GM21515 (cell line): ENCODE measurements at regions not wholly inside any gene's neighbourhood (a gene's known extent, or its start where the extent isn't known, plus 50 kb on each side); places are given as distances from the start of the nearest gene placed in this dataset.
"Not testable (repeated sequence)": the region's sequence is repeated elsewhere in the genome, so short reads cannot be mapped to it uniquely, and the experiment has no call there.

ENCODE experiments used
- ATAC-seq: cut with Tn5 transposase; IDR thresholded peaks from one replicate; pipeline ENCODE4 v1.9.1; 2021; ENCODE audit not compliant: unreplicated experiment

- ATAC-seq: no peak
Measured at GRCh38 chrX:121639781-121640180, 592.4 kb downstream of the GLUD2 start.

- no peak for ATAC-seq
Measured at GRCh38 chrX:121641560-121641959, 594.1 kb downstream of the GLUD2 start.

GRCh38 chrX:121642415-121642814 lies 595.0 kb downstream of the GLUD2 start:
- ATAC-seq: no peak

GRCh38 chrX:121649417-121649816 lies 602.0 kb downstream of the GLUD2 start:
- ATAC-seq: no peak

DNA sequence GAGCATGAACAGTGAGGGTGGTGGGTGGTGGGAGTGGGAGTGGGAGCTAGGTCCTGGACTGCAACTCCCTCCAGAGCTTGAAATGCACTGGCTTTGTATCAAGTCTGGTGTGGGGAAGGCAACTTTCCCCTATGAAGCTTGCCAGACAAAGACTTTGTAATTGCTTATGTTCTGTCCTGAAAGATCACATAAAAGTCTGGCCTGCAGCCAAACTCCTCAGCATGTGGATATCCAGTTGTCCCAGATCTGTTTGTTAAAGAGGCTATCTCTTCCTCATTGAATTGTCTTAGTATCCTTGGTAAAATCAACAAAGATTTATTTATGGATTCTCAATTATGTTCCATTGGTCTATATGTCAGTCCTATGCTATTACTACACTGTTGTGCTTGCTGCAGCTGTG lies 607.9 kb downstream of the GLUD2 start:
- no peak for ATAC-seq

DNA sequence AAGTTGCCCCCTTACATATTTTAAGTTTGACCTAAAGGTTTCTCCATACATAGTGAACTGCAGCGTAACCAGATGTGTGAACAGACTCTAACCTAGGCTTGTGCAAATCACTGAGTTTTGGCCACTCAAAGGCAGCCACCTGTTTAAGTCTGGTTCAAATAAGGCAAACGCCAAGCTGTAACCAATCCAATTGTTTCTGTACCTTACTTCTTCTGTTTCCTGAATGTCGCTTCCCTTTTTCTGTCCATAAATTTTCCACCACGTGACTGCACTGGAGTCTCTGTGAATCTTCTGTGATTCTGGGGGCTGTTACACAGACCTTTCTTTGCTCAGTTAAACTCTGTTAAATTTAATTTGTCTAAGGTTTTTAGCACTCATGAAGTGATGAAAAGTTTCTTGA lies 618.8 kb downstream of the GLUD2 start:
- no peak for ATAC-seq

- ATAC-seq: no peak
Measured at GRCh38 chrX:121671649-121672048, 624.2 kb downstream of the GLUD2 start.

DNA sequence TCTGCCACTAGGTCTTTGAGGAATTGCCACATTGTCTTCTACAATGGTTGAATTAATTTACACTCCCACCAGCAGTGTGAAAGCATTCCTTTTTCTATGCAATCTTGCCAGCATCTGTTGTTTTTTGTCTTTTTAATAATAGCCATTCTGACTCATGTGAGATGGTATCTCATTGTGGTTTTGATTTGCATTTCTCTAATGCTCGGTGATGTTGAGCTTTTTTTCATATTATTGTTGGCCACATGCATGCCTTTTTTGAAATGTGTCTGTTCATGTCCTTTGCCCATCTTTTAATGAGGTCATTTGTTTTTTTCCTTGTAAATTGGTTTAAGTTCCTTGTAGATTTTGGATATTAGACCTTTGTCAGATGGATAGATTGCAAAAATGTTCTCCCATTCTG lies 661.8 kb downstream of the GLUD2 start:
- not testable (repeated sequence) for ATAC-seq

DNA sequence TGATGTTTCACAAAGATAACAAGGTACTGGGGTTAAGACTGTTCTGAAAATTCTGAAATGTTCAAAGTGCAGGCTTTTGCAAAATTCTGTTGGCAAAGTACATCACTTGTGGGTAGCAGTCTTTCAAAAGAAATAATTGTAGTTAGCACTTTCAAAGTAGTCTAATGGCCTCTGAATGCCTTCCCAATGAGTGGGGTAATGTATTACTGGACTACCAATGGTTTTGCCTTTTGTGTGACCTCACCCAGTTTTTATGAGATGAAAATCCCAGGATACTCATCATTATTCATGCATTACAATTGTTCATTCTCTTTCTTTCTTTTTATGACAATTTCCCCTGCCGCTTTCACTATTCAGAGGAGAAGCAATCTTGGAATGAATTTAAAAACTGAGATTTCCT lies 686.1 kb downstream of the GLUD2 start:
- no peak for ATAC-seq

GRCh38 chrX:121746105-121746504 lies 698.7 kb downstream of the GLUD2 start:
- ATAC-seq: no peak

DNA sequence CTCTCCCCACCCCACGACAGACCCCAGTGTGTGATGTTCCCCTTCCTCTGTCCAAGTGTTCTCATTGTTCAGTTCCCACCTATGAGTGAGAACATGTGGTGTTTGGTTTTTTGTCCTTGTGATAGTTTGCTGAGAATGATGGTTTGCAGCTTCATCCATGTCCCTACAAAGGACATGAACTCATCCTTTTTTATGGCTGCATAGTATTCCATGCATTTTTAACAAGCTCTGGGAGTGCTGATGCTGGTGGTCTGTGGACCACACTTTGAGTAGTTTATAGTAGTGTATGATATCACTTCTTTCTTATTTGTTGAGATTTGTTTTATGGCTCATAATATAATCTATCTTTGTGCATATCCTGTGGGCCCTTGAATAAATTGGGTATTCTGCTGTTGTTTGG lies 706.2 kb downstream of the GLUD2 start:
- not testable (repeated sequence) for ATAC-seq

- ATAC-seq: no peak
Measured at GRCh38 chrX:121754301-121754700, 706.9 kb downstream of the GLUD2 start.

DNA sequence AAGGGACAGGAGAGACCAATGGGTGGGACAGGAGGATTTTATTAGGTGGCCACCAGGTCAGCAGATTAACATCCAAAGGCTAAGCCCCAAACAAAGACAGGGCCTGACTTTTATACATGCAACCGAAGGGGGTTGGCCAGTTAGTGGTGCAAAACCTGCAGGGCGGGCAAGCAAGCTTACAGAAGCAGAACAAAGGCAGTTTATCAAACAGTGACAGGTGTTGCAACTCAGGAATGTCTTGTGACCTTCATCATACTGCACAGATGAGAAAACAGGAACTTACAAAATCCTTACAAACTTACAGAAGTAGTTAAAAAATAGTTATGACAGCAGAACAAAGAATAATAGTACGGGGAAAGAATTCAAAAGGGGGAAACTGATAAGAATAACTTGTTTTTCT lies 708.1 kb downstream of the GLUD2 start:
- ATAC-seq: no peak

DNA sequence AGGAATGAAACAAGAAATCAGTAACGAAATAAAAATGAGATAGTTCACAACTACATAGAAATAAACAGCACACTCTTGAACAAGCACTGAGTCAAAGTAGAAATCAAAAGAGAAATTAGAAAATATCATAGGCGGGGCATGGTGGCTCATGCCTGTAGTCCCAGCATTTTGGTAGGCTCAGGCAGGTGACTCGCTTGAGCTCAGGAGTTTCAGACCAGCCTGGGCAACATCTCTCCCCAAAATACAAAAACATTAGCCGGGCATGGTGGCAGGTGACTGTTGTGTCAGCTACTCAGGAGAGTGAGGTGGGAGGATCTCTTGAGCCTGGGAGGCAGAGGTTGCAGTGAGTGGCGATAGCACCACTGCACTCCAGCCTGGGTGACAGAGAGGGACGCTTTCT lies 714.4 kb downstream of the GLUD2 start:
- no peak for ATAC-seq

- no peak for ATAC-seq
Measured at GRCh38 chrX:121763671-121764070, 716.3 kb downstream of the GLUD2 start.

DNA sequence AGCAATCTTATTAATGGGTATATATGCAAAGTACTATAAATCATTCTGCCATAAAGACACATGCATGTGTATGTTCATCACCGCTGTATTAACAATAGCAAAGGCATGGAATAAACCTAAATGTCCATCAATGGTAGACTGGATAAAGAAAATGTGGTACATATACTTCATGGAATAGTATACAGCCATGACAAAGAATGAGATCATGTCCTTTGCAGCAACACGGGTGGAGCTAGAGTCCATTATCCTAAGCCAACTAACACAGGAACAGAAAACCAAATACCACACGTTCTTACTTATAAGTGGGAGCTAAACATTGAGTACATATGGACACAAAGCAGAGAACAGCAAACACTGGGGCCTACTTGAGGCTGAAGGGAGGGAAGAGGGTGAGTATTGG lies 720.8 kb downstream of the GLUD2 start:
- not testable (repeated sequence) for ATAC-seq

DNA sequence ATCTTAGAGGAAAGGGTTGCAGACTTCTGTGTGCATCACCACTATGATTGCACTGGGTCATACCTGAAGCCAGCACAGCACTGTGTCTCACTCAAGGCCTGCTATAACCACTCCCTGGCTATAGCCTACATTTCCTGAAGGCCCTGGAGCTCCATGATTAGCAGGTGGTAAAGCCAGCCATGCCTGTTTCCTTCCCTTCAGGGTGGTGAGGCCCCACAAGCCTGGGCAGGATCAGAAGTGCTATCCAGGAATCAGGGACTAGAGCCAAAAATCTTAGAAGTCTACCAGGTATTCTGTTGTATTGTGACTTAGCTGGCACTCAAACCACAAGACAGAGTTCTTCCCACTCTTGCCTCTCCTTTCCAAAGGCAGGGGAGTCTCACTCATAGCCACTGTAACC lies 734.6 kb downstream of the GLUD2 start:
- ATAC-seq: no peak

- ATAC-seq: no peak
Measured at GRCh38 chrX:121782544-121782943, 735.1 kb downstream of the GLUD2 start.

GRCh38 chrX:121782976-121783375 lies 735.6 kb downstream of the GLUD2 start:
- ATAC-seq: no peak

GRCh38 chrX:121802881-121803412 lies 755.5 kb downstream of the GLUD2 start:
- ATAC-seq: no peak

GRCh38 chrX:121823406-121823805 lies 776.0 kb downstream of the GLUD2 start:
- no peak for ATAC-seq

DNA sequence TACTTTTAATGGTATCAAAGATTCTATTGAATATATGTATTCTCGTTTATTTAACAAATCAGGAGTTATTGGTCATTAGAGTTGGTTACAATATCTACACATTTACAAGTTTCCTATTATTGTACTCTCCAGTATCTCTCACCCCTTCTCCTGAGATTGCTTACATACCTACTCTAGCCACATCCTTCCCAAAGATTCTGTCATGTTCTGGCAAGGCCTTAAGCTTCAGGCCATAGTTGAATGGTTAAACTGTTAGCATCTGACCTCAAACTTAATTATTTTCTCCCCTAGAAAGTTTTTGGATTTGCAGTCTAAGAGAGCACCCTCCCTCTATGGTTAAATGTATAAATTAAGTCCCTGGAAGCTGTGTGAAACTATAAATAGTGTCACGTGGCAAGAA lies 784.2 kb downstream of the GLUD2 start:
- ATAC-seq: no peak

- ATAC-seq: no peak
Measured at GRCh38 chrX:121832446-121832845, 785.0 kb downstream of the GLUD2 start.

DNA sequence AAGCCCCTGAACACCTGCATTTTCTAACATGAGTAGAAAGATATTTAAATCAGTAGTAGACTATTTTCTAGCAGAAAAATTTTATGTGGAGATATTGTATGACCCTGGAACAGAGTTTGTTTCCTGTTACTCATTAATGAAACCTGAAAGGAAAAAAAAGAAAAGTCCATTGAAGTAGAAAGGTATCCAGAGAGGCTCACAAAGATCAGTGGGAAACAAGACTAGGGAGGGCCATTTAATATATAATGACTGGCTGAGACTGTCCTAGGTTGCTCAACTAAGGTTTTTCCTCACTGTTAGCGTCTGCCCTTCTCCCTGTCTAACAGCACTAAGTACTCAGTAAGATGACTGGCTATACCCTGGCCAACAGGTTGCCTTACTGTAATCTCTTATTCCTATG lies 788.6 kb downstream of the GLUD2 start:
- no peak for ATAC-seq
